ENCODE measurements at regions not wholly inside any gene's neighbourhood (a gene's known extent, or its start where the extent isn't known, plus 50 kb on each side); places are given as distances from the start of the nearest gene placed in this dataset.

GRCh38 chr4:123034023-123034422 lies 111.6 kb upstream of the NUDT6 start:
- intact Hi-C loops (cut with DNase I) = no loop called here
- H3K36me3 ChIP-seq = no peaks in the 10 kb centered on the region
- no peak overlapping the region for H3K27ac ChIP-seq
- no peak for ATAC-seq
- no peak overlapping the region for H3K4me3 ChIP-seq
- H3K27me3 ChIP-seq = no peaks in the 10 kb centered on the region
- H3K4me1 ChIP-seq = no peaks in the 10 kb centered on the region
- H3K9me3 ChIP-seq = no peaks in the 10 kb centered on the region
- TF ChIP-seq, protein P1, sequence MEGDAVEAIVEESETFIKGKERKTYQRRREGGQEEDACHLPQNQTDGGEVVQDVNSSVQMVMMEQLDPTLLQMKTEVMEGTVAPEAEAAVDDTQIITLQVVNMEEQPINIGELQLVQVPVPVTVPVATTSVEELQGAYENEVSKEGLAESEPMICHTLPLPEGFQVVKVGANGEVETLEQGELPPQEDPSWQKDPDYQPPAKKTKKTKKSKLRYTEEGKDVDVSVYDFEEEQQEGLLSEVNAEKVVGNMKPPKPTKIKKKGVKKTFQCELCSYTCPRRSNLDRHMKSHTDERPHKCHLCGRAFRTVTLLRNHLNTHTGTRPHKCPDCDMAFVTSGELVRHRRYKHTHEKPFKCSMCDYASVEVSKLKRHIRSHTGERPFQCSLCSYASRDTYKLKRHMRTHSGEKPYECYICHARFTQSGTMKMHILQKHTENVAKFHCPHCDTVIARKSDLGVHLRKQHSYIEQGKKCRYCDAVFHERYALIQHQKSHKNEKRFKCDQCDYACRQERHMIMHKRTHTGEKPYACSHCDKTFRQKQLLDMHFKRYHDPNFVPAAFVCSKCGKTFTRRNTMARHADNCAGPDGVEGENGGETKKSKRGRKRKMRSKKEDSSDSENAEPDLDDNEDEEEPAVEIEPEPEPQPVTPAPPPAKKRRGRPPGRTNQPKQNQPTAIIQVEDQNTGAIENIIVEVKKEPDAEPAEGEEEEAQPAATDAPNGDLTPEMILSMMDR (IDR thresholded peaks at IDR 0.05) = no peak
- 87 to 89% methylated on average over 2 of the region's 2 CpGs for WGBS, 2 donors
- no peak for DNase-seq
- no peak for FAIRE-seq

DNA sequence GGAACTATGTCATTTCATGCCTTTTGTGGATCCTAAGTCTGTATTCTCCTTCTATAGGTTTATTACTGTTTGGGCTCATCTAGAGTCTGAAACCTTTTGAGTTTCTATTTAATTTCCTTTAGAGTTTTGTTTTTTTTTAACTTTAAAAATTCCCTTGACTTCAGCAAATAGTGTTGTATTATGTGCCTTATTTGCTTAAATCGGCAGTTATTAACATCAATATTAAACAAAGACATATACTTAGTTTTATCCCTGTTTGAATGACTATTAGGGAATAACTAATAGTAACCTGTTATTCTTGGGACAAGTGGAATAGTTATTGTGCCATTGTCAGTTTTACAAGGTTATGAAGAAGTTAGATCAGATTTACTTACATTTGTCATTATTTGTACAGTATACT lies 112.8 kb upstream of the NUDT6 start:
- Histone ChIP-seq H3K9me3 (no peaks in the 10 kb centered on the region), H3K27ac (no peak overlapping the region), H3K36me3 (no peaks in the 10 kb centered on the region), H3K4me1 (no peaks in the 10 kb centered on the region), H3K4me3 (no peak overlapping the region), H3K27me3 (no peaks in the 10 kb centered on the region)
- DNase-seq (no peak), FAIRE-seq (no peak), ATAC-seq (no peak)
- TF ChIP-seq, protein P1 (IDR thresholded peaks at IDR 0.05) = no peak
- WGBS, 2 donors = 96 to 97% methylated on average over 1 of the region's 1 CpG
- intact Hi-C loops (cut with DNase I) = no loop called here

- FAIRE-seq = no peak
- Histone ChIP-seq H3K9me3 (peaks cover 0 to 1% (median 0%) of the 10 kb centered on the region in 4 donors), H3K27me3 (no peaks in the 10 kb centered on the region), H3K4me3 (no peak overlapping the region), H3K27ac (no peak overlapping the region), H3K36me3 (no peaks in the 10 kb centered on the region), H3K4me1 (no peaks in the 10 kb centered on the region)
- intact Hi-C loops (cut with DNase I) = no loop called here
- ATAC-seq = no peak
- DNase-seq = no peak
- TF ChIP-seq, protein P1 (IDR thresholded peaks at IDR 0.05) = no peak
- 83 to 92% methylated on average over 1 of the region's 1 CpG for WGBS, 2 donors
Measured at GRCh38 chr4:123037804-123038203, 115.4 kb upstream of the NUDT6 start.

DNA sequence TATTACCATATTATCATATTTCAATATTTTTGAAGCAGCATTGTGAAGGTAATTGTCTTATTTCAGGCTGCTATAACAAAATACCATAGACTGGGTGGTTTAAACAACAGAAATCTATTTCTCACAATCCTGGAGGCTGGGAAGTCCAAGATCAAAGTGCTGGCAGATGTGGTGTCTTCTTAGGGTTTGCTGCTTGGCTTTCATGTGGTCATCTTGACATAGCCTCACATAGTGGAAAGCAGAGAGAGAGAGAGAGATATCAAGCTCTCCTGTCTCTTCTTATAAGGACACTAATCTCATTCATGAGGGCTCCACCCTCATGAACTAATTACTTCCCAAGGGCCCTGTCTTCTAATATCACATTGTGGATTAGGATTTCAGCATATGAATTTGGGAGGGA lies 119.7 kb upstream of the NUDT6 start:
- FAIRE-seq (no peak), DNase-seq (no peak), ATAC-seq (no peak)
- Histone ChIP-seq H3K4me3 (no peak overlapping the region), H3K4me1 (no peaks in the 10 kb centered on the region), H3K27me3 (no peaks in the 10 kb centered on the region), H3K9me3 (peaks cover 0 to 3% (median 0%) of the 10 kb centered on the region in 4 donors), H3K27ac (no peak overlapping the region), H3K36me3 (no peaks in the 10 kb centered on the region)
- TF ChIP-seq, protein P1 (IDR thresholded peaks at IDR 0.05) = no peak
- intact Hi-C loops (cut with DNase I) = no loop called here

DNA sequence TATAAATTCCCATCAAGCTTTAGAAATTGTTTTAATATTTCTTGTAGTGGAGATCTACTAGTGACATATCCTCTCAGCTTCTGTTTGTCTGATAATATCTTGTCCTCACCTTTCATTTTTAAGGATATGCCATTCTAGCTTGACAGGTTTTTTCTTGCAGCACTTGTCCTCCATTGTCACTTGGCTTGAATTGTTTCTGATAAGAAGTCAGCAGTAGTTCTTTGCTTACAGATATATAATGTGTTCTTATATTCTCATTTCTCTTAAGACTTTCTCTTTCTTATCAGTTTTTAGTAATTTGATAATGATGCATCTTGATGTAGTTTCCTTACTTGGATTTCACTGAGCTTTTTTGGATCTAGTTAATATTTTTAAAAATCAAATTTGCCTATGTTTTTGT lies 120.6 kb upstream of the NUDT6 start:
- H3K27ac ChIP-seq = no peak overlapping the region
- H3K27me3 ChIP-seq = no peaks in the 10 kb centered on the region
- no peaks in the 10 kb centered on the region for H3K36me3 ChIP-seq
- FAIRE-seq (no peak), ATAC-seq (no peak), DNase-seq (no peak)
- H3K4me1 ChIP-seq = no peaks in the 10 kb centered on the region
- TF ChIP-seq, protein P1 (IDR thresholded peaks at IDR 0.05) = no peak
- intact Hi-C loops (cut with DNase I) = no loop called here
- H3K9me3 ChIP-seq = peaks cover 0 to 3% (median 0%) of the 10 kb centered on the region in 4 donors
- H3K4me3 ChIP-seq = no peak overlapping the region

Data from pancreas (tissue), 10 donors.